Loucy (cell line): ENCODE measurements at regions not wholly inside any gene's neighbourhood (a gene's known extent, or its start where the extent isn't known, plus 50 kb on each side); places are given as distances from the start of the nearest gene placed in this dataset.

Experiments used
- H2AFZ ChIP-seq: fragments of 200-600 bp; sonication (generic); 2 replicates; pipeline ENCODE4 v1.6.0; 2016; ENCODE audit warnings: antibody characterized with exemption, mild to moderate bottlenecking, low read length, moderate library complexity
- H3F3A ChIP-seq: fragments of 200-600 bp; 2 replicates; pipeline ENCODE4 v1.6.0; 2016; ENCODE audit warnings: antibody characterized with exemption, low read depth, mild to moderate bottlenecking
- H3K27me3 ChIP-seq: fragments of 200-600 bp; sonication (generic); 2 replicates; pipeline ENCODE4 v1.6.1; 2014; ENCODE audit warnings: low read length, mild to moderate bottlenecking; ENCODE audit not compliant: insufficient read depth, poor library complexity, severe bottlenecking
- H3K36me3 ChIP-seq: fragments of 200-600 bp; sonication (generic); 2 replicates; pipeline ENCODE4 v1.6.1; 2016; ENCODE audit warnings: low read length; ENCODE audit not compliant: insufficient read depth
- H3K4me1 ChIP-seq: fragments of 200-600 bp; sonication (generic); 2 replicates; pipeline ENCODE4 v1.5.1; 2014; ENCODE audit warnings: low read length, mild to moderate bottlenecking; ENCODE audit not compliant: insufficient read depth, poor library complexity, severe bottlenecking
- H3K4me2 ChIP-seq: fragments of 200-600 bp; sonication (generic); 2 replicates; pipeline ENCODE4 v1.6.0; 2014; ENCODE audit warnings: antibody characterized with exemption, low read length, low read depth, mild to moderate bottlenecking; ENCODE audit not compliant: poor library complexity, severe bottlenecking
- H3K4me3 ChIP-seq: fragments of 200-600 bp; sonication (generic); 2 replicates; pipeline ENCODE4 v1.5.1; 2014; ENCODE audit warnings: low read length, mild to moderate bottlenecking, mixed read lengths; ENCODE audit not compliant: poor library complexity, severe bottlenecking
- H3K79me2 ChIP-seq: fragments of 200-600 bp; sonication (generic); 2 replicates; pipeline ENCODE4 v1.6.1; 2014; ENCODE audit warnings: low read length; ENCODE audit not compliant: insufficient read depth
- H3K9ac ChIP-seq: fragments of 200-600 bp; sonication (generic); 2 replicates; pipeline ENCODE4 v1.6.0; 2014; ENCODE audit warnings: mild to moderate bottlenecking, low read depth, low read length, moderate library complexity; ENCODE audit not compliant: poor library complexity, severe bottlenecking
- H3K9me2 ChIP-seq: fragments of 200-600 bp; sonication (generic); replicated peaks from 2 replicates; pipeline ENCODE4 v1.6.1; 2016; ENCODE audit warnings: low read depth, low read length, mixed read lengths
- H3K9me3 ChIP-seq: fragments of 200-600 bp; sonication (generic); 2 replicates; pipeline ENCODE4 v1.6.1; 2014; ENCODE audit warnings: mild to moderate bottlenecking, antibody characterized with exemption, low read length, low read depth; ENCODE audit not compliant: insufficient read depth
- H4K20me1 ChIP-seq: fragments of 200-600 bp; sonication (generic); 2 replicates; pipeline ENCODE4 v1.6.0; 2014; ENCODE audit warnings: antibody characterized with exemption, low read length, mild to moderate bottlenecking; ENCODE audit not compliant: insufficient read depth, poor library complexity, severe bottlenecking
- EZH2phosphoT487 ChIP-seq: fragments of 200-600 bp; IDR thresholded peaks from 2 replicates; pipeline ENCODE4 v1.6.1; 2018; ENCODE audit warnings: antibody characterized with exemption, mild to moderate bottlenecking, moderate library complexity, borderline replicate concordance
- TF ChIP-seq, protein P1 (sequence below): fragments of 200-600 bp; sonication (generic); conservative IDR thresholded peaks from 2 replicates; pipeline ENCODE4 v1.5.1; 2014; ENCODE audit warnings: mild to moderate bottlenecking, antibody characterized with exemption, low read length

GRCh38 chr11:19525714-19526113 is 186.9 kb upstream of the NAV2 start:
- Histone ChIP-seq H3K79me2 (no peaks in the 10 kb centered on the region), H3K9me2 (no peaks in the 10 kb centered on the region), H3F3A (no peaks in the 10 kb centered on the region), H2AFZ (no peak overlapping the region), H4K20me1 (no peaks in the 10 kb centered on the region), H3K4me2 (no peak overlapping the region), H3K36me3 (no peaks in the 10 kb centered on the region), H3K4me3 (no peak overlapping the region), H3K4me1 (peaks cover 4% of the 10 kb centered on the region), H3K9ac (no peak overlapping the region), H3K9me3 (no peaks in the 10 kb centered on the region), H3K27me3 (no peaks in the 10 kb centered on the region)
- TF ChIP-seq, protein P1, sequence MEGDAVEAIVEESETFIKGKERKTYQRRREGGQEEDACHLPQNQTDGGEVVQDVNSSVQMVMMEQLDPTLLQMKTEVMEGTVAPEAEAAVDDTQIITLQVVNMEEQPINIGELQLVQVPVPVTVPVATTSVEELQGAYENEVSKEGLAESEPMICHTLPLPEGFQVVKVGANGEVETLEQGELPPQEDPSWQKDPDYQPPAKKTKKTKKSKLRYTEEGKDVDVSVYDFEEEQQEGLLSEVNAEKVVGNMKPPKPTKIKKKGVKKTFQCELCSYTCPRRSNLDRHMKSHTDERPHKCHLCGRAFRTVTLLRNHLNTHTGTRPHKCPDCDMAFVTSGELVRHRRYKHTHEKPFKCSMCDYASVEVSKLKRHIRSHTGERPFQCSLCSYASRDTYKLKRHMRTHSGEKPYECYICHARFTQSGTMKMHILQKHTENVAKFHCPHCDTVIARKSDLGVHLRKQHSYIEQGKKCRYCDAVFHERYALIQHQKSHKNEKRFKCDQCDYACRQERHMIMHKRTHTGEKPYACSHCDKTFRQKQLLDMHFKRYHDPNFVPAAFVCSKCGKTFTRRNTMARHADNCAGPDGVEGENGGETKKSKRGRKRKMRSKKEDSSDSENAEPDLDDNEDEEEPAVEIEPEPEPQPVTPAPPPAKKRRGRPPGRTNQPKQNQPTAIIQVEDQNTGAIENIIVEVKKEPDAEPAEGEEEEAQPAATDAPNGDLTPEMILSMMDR, result no peak

GRCh38 chr11:19525276-19525675 is 187.4 kb upstream of the NAV2 start:
- Histone ChIP-seq H3K79me2 (no peaks in the 10 kb centered on the region), H3K9ac (no peak overlapping the region), H3K9me3 (no peaks in the 10 kb centered on the region), H3K4me2 (no peak overlapping the region), H3K9me2 (no peaks in the 10 kb centered on the region), H3F3A (no peaks in the 10 kb centered on the region), H4K20me1 (no peaks in the 10 kb centered on the region), H3K36me3 (no peaks in the 10 kb centered on the region), H3K4me1 (no peaks in the 10 kb centered on the region), H3K4me3 (no peak overlapping the region), H2AFZ (no peak overlapping the region), H3K27me3 (no peaks in the 10 kb centered on the region)
- TF ChIP-seq, protein P1, result no peak
- no peak for TF ChIP-seq EZH2phosphoT487

- H3K9ac ChIP-seq, result no peak overlapping the region
- no peaks in the 10 kb centered on the region for H3K27me3 ChIP-seq
- H3F3A ChIP-seq, result no peaks in the 10 kb centered on the region
- no peaks in the 10 kb centered on the region for H3K9me2 ChIP-seq
- TF ChIP-seq EZH2phosphoT487, result no peak
- TF ChIP-seq, protein P1, result no peak
- no peak overlapping the region for H2AFZ ChIP-seq
- H3K9me3 ChIP-seq, result no peaks in the 10 kb centered on the region
- no peak overlapping the region for H3K4me3 ChIP-seq
- H3K4me1 ChIP-seq, result no peaks in the 10 kb centered on the region
- no peaks in the 10 kb centered on the region for H3K36me3 ChIP-seq
- H3K79me2 ChIP-seq, result no peaks in the 10 kb centered on the region
- no peak overlapping the region for H3K4me2 ChIP-seq
- H4K20me1 ChIP-seq, result no peaks in the 10 kb centered on the region
Observed at GRCh38 chr11:19524171-19524671, 188.4 kb upstream of the NAV2 start.
